WTC11 (cell line): ENCODE measurements at regions not wholly inside any gene's neighbourhood (a gene's known extent, or its start where the extent isn't known, plus 50 kb on each side); places are given as distances from the start of the nearest gene placed in this dataset.

ENCODE experiments used
- ATAC-seq: fragments of 200-7000 bp; cut with Tn5 transposase; 2 replicates; pipeline ENCODE4 v1.10.0; 2021; ENCODE audit warnings: mild to moderate bottlenecking, moderate library complexity
- CTCF ChIA-PET: fragments of 300-600 bp; sonication (Branson Sonifier 250); formaldehyde crosslinking; loops from one replicate; lab custom pipeline; 2021; ENCODE audit warnings: antibody characterized with exemption; lab: Charles Lee
- POLR2A ChIA-PET: fragments of 350-600 bp; sonication (Branson Sonifier 250); formaldehyde crosslinking; loops from one replicate; lab custom pipeline; 2021; ENCODE audit warnings: antibody characterized with exemption; lab: Charles Lee
- DNase-seq: peaks from one replicate; pipeline ENCODE4 v3.0.0; 2021; ENCODE audit warnings: low spot score
- H3K27ac Mint-ChIP-seq: 2 replicates; pipeline ENCODE4 v1.8.0; 2021; ENCODE audit warnings: mixed read lengths
- H3K27me3 Mint-ChIP-seq: 2 replicates; pipeline ENCODE4 v1.8.0; 2021; ENCODE audit warnings: low read depth, mild to moderate bottlenecking, moderate library complexity, mixed read lengths
- H3K36me3 Mint-ChIP-seq: 2 replicates; pipeline ENCODE4 v1.8.0; 2021; ENCODE audit warnings: mixed read lengths
- H3K4me1 Mint-ChIP-seq: 2 replicates; pipeline ENCODE4 v1.8.0; 2022; ENCODE audit warnings: mixed read lengths
- H3K4me3 Mint-ChIP-seq: 2 replicates; pipeline ENCODE4 v1.8.0; 2021; ENCODE audit warnings: mild to moderate bottlenecking, moderate library complexity, mixed read lengths
- H3K9me3 Mint-ChIP-seq: 2 replicates; pipeline ENCODE4 v1.8.0; 2021; ENCODE audit warnings: mixed read lengths
- ATF6 ChIP-seq: sonication (generic); formaldehyde crosslinking; IDR thresholded peaks from 2 replicates; pipeline ENCODE4 v1.8.1; 2023; ENCODE audit warnings: mild to moderate bottlenecking, missing genetic modification reagents
- CREM ChIP-seq: sonication (generic); formaldehyde crosslinking; IDR thresholded peaks from 2 replicates; pipeline ENCODE4 v1.8.1; 2022; ENCODE audit warnings: mild to moderate bottlenecking, missing genetic modification reagents, moderate library complexity
- E2F1 ChIP-seq: sonication (generic); formaldehyde crosslinking; IDR thresholded peaks from 2 replicates; pipeline ENCODE4 v1.8.0; 2022; ENCODE audit warnings: mild to moderate bottlenecking, missing genetic modification reagents
- ESRRA ChIP-seq: sonication (generic); formaldehyde crosslinking; IDR thresholded peaks from 2 replicates; pipeline ENCODE4 v1.8.1; 2022; ENCODE audit warnings: mild to moderate bottlenecking, missing genetic modification reagents, borderline replicate concordance
- GTF2I ChIP-seq: fragments of 250-450 bp; sonication (Bioruptor Pico); conservative IDR thresholded peaks from 2 replicates; pipeline ENCODE4 v1.4.0; 2021; ENCODE audit warnings: mild to moderate bottlenecking
- JUN ChIP-seq: sonication (generic); formaldehyde crosslinking; IDR thresholded peaks from 2 replicates; pipeline ENCODE4 v1.8.0; 2023; ENCODE audit warnings: mild to moderate bottlenecking, missing genetic modification reagents
- KAT7 ChIP-seq: sonication (generic); formaldehyde crosslinking; IDR thresholded peaks from 2 replicates; pipeline ENCODE4 v1.8.1; 2023; ENCODE audit warnings: missing genetic modification reagents, mild to moderate bottlenecking, borderline replicate concordance
- MAX ChIP-seq: sonication (generic); formaldehyde crosslinking; IDR thresholded peaks from 2 replicates; pipeline ENCODE4 v1.8.0; 2022; ENCODE audit warnings: mild to moderate bottlenecking, missing genetic modification reagents
- NR1H2 ChIP-seq: sonication (generic); formaldehyde crosslinking; IDR thresholded peaks from 2 replicates; pipeline ENCODE4 v1.9.0; 2021; ENCODE audit warnings: mild to moderate bottlenecking, moderate library complexity, missing genetic modification reagents
- NR2C2 ChIP-seq: sonication (generic); formaldehyde crosslinking; IDR thresholded peaks from 2 replicates; pipeline ENCODE4 v1.8.0; 2022; ENCODE audit warnings: mild to moderate bottlenecking, missing genetic modification reagents
- PREB ChIP-seq: sonication (generic); formaldehyde crosslinking; IDR thresholded peaks from 2 replicates; pipeline ENCODE4 v1.8.1; 2022; ENCODE audit warnings: mild to moderate bottlenecking, missing genetic modification reagents, moderate library complexity, borderline replicate concordance
- RELA ChIP-seq: sonication (generic); formaldehyde crosslinking; IDR thresholded peaks from 2 replicates; pipeline ENCODE4 v1.8.1; 2022; ENCODE audit warnings: missing genetic modification reagents, mild to moderate bottlenecking, borderline replicate concordance
- SMAD3 ChIP-seq: sonication (generic); formaldehyde crosslinking; IDR thresholded peaks from 2 replicates; pipeline ENCODE4 v1.8.0; 2022; ENCODE audit warnings: missing genetic modification reagents, mild to moderate bottlenecking, borderline replicate concordance
- USF2 ChIP-seq: sonication (generic); formaldehyde crosslinking; IDR thresholded peaks from 2 replicates; pipeline ENCODE4 v1.8.1; 2023; ENCODE audit warnings: mild to moderate bottlenecking, missing genetic modification reagents, moderate library complexity
- ZBTB21 ChIP-seq: sonication (generic); formaldehyde crosslinking; IDR thresholded peaks from 2 replicates; pipeline ENCODE4 v1.8.1; 2023; ENCODE audit warnings: mild to moderate bottlenecking, missing genetic modification reagents, borderline replicate concordance
- ZNF232 ChIP-seq: sonication (generic); formaldehyde crosslinking; IDR thresholded peaks from 2 replicates; pipeline ENCODE4 v1.8.0; 2022; ENCODE audit warnings: mild to moderate bottlenecking, missing genetic modification reagents
- ZNF317 ChIP-seq: sonication (generic); formaldehyde crosslinking; IDR thresholded peaks from 2 replicates; pipeline ENCODE4 v1.8.1; 2023; ENCODE audit warnings: low read depth, mild to moderate bottlenecking, moderate library complexity, missing genetic modification reagents, borderline replicate concordance
- ZNF416 ChIP-seq: fragments of 250-450 bp; sonication (Bioruptor Pico); IDR thresholded peaks from 2 replicates; pipeline ENCODE4 v1.9.0; 2021; ENCODE audit warnings: mild to moderate bottlenecking, inconsistent platforms

- TF ChIP-seq ATF6 (CRISPR knock-in tag): no peak
Observed at GRCh38 chr4:23260511-23260910, 567.8 kb downstream of the GBA3 start (continued).

GRCh38 chr4:23245203-23245832, 552.6 kb downstream of the GBA3 start:
- DNase-seq: no peak

GRCh38 chr4:23242962-23243361, 550.2 kb downstream of the GBA3 start:
- ChIA-PET POLR2A (no interaction called here), CTCF (no interaction called here)
- Mint-ChIP-seq H3K4me3 (no peak overlapping the region), H3K36me3 (no peaks in the 10 kb centered on the region), H3K27ac (no peak overlapping the region), H3K4me1 (0 out of 2 replicates have a peak, but pooled peaks cover 4% of the 10 kb centered on the region)
- ATAC-seq: no peak
- TF ChIP-seq ZNF416: no peak
- no peak for TF ChIP-seq NR1H2 (CRISPR knock-in tag)
- no peak for TF ChIP-seq ESRRA (CRISPR knock-in tag)
- TF ChIP-seq PREB (CRISPR knock-in tag): no peak
- no peak for TF ChIP-seq MAX (CRISPR knock-in tag)
- no peak for TF ChIP-seq SMAD3 (CRISPR knock-in tag)
- no peak for TF ChIP-seq ZBTB21 (CRISPR knock-in tag)
- TF ChIP-seq GTF2I (CRISPR knock-in tag): no peak
- TF ChIP-seq E2F1 (CRISPR knock-in tag): no peak
- TF ChIP-seq ATF6 (CRISPR knock-in tag): no peak
- TF ChIP-seq ZNF232 (CRISPR knock-in tag): no peak
- TF ChIP-seq ZNF317 (CRISPR knock-in tag): no peak
- no peak for TF ChIP-seq RELA (CRISPR knock-in tag)
- TF ChIP-seq NR2C2 (CRISPR knock-in tag): no peak
- TF ChIP-seq, all 79 proteins: peak for 0
- H3K27me3 Mint-ChIP-seq: no peaks in the 10 kb centered on the region
- no peak for DNase-seq
- H3K9me3 Mint-ChIP-seq: peaks cover 9% of the 10 kb centered on the region

More at GRCh38 chr4:23245203-23245832, 552.6 kb downstream of the GBA3 start:
- ChIA-PET CTCF (no interaction called here), POLR2A (no interaction called here)
- Mint-ChIP-seq H3K27ac (no peak overlapping the region), H3K4me1 (0 out of 2 replicates have a peak, but pooled peaks cover 4% of the 10 kb centered on the region), H3K36me3 (no peaks in the 10 kb centered on the region), H3K9me3 (peaks cover 3% of the 10 kb centered on the region; the same call in 1 of the 2 replicates), H3K4me3 (no peak overlapping the region), H3K27me3 (no peaks in the 10 kb centered on the region)
- ATAC-seq: no peak
- TF ChIP-seq ZBTB21 (CRISPR knock-in tag) (no peak), JUN (no peak), USF2 (CRISPR knock-in tag) (no peak), ZNF317 (CRISPR knock-in tag) (no peak), KAT7 (CRISPR knock-in tag) (no peak), CREM (CRISPR knock-in tag) (no peak)
